ENCODE measurements at regions not wholly inside any gene's neighbourhood (a gene's known extent, or its start where the extent isn't known, plus 50 kb on each side); places are given as distances from the start of the nearest gene placed in this dataset.

DNA sequence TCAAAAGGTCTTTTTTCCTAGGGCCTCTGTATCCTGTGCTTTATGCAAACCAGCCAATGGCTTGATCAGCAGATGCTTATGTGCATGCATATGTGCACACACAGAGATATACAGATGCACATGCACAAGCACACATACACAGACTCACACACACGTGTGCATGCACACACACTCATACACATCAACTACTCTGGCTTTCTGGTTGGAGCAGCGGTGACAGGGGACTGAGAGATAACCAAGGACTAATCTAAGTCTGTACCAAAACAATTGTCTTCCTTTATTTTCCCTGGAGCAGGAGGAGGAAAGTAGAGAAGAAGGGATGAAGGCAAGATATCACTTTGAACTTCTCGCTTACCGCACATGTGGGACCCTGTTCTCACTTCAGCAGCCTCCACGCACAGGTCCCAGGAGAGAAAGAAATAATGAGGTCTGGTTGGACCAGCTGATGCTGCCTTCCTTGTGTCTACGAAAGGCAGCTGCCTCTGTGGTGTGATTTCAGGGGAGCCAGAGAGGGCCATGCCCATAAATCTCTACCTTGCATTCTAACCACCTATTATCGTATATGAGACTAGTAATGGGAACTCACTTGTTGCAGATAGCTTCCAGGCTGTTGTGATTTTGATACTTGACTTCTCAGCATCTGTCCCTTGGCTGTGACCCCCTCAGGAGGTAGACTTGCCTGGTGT is 338.0 kb downstream of the EN1 start:
- FAIRE-seq: no peak
- TF ChIP-seq ZSCAN20 (CRISPR knock-in tag; IDR thresholded peaks at IDR 0.05) (no peak), NPAS2 (CRISPR knock-in tag; IDR thresholded peaks at IDR 0.05; ENCODE audit: borderline replicate concordance) (no peak), CBX2 (IDR thresholded peaks at IDR 0.05; ENCODE audit: borderline replicate concordance, low read depth) (no peak), ZC3H11A (IDR thresholded peaks at IDR 0.05) (no peak), REST (IDR thresholded peaks at IDR 0.05) (no peak), SREBF2 (IDR thresholded peaks at IDR 0.05) (no peak), FOXS1 (CRISPR knock-in tag; IDR thresholded peaks at IDR 0.05) (no peak), ZFP36 (IDR thresholded peaks at IDR 0.05; ENCODE audit: borderline replicate concordance, partially characterized antibody) (no peak), NFE2L2 (conservative IDR thresholded peaks at IDR 0.05; ENCODE audit: low read length) (no peak), RNF2 (IDR thresholded peaks at IDR 0.05; ENCODE audit: borderline replicate concordance, low read depth) (no peak), MYC (IDR thresholded peaks at IDR 0.05; ENCODE audit: borderline replicate concordance, low read length) (no peak), MAZ (IDR thresholded peaks at IDR 0.05; ENCODE audit: borderline replicate concordance, low read depth, low read length) (no peak), EHF (CRISPR knock-in tag; IDR thresholded peaks at IDR 0.05) (no peak), PHF8 (IDR thresholded peaks at IDR 0.05; ENCODE audit: borderline replicate concordance, low read depth) (no peak)
- TF ChIP-seq, protein P1, sequence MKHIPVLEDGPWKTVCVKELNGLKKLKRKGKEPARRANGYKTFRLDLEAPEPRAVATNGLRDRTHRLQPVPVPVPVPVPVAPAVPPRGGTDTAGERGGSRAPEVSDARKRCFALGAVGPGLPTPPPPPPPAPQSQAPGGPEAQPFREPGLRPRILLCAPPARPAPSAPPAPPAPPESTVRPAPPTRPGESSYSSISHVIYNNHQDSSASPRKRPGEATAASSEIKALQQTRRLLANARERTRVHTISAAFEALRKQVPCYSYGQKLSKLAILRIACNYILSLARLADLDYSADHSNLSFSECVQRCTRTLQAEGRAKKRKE (CRISPR knock-in tag; IDR thresholded peaks at IDR 0.05; ENCODE audit: low read depth): no peak
- 11% methylated on average over 7 of the region's 7 CpGs for WGBS (ENCODE audit: missing lambda C conversion rate)
- H3K4me1 ChIP-seq: no peaks in the 10 kb centered on the region
- ChIA-PET CTCF (no interaction called here), POLR2A (no interaction called here)
- no peak overlapping the region for H3K4me3 ChIP-seq
- H3K27ac ChIP-seq: no peak overlapping the region
- DNase-seq (ENCODE audit: low read depth in 1 of 2, low spot score in 1 of 2): no peak
- ATAC-seq: no peak
- no peak overlapping the region for H3K4me2 ChIP-seq
- H3K9me3 ChIP-seq: 0 out of 3 replicates have a peak, but pooled peaks cover 2% of the 10 kb centered on the region

GRCh38 chr2:118508282-118508681 is 339.2 kb downstream of the EN1 start:
- Histone ChIP-seq H3K9me3 (no peaks in the 10 kb centered on the region), H3K4me2 (no peak overlapping the region), H3K27ac (no peak overlapping the region), H3K4me3 (no peak overlapping the region), H3K4me1 (no peaks in the 10 kb centered on the region)
- DNase-seq (ENCODE audit: low read depth in 1 of 2, low spot score in 1 of 2) (no peak), ATAC-seq (no peak), FAIRE-seq (no peak)
- POLR2A ChIA-PET: no interaction called here
- TF ChIP-seq RARB (CRISPR knock-in tag; IDR thresholded peaks at IDR 0.05) (no peak), FOSB (CRISPR knock-in tag; IDR thresholded peaks at IDR 0.05) (no peak)
- CTCF ChIA-PET: no interaction called here

- no peaks in the 10 kb centered on the region for H3K4me1 ChIP-seq
- 13% methylated on average over 2 of the region's 2 CpGs for WGBS (ENCODE audit: missing lambda C conversion rate)
- ChIA-PET CTCF (no interaction called here), POLR2A (no interaction called here)
- FAIRE-seq (no peak), ATAC-seq (no peak), DNase-seq (ENCODE audit: low read depth in 1 of 2, low spot score in 1 of 2) (no peak)
- H3K27ac ChIP-seq: no peak overlapping the region
- no peak overlapping the region for H3K4me2 ChIP-seq
- no peaks in the 10 kb centered on the region for H3K9me3 ChIP-seq
- peak; percentile 96 for TF ChIP-seq MAFK (IDR thresholded peaks at IDR 0.05; ENCODE audit: partially characterized antibody)
- TF ChIP-seq, protein P2, sequence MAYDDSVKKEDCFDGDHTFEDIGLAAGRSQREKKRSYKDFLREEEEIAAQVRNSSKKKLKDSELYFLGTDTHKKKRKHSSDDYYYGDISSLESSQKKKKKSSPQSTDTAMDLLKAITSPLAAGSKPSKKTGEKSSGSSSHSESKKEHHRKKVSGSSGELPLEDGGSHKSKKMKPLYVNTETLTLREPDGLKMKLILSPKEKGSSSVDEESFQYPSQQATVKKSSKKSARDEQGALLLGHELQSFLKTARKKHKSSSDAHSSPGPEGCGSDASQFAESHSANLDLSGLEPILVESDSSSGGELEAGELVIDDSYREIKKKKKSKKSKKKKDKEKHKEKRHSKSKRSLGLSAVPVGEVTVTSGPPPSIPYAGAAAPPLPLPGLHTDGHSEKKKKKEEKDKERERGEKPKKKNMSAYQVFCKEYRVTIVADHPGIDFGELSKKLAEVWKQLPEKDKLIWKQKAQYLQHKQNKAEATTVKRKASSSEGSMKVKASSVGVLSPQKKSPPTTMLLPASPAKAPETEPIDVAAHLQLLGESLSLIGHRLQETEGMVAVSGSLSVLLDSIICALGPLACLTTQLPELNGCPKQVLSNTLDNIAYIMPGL (CRISPR knock-in tag; IDR thresholded peaks at IDR 0.05; ENCODE audit: borderline replicate concordance): no peak
- H3K4me3 ChIP-seq: no peak overlapping the region
Measured at GRCh38 chr2:118505436-118505835, 342.0 kb downstream of the EN1 start.
